ENCODE measurements at regions not wholly inside any gene's neighbourhood (a gene's known extent, or its start where the extent isn't known, plus 50 kb on each side); places are given as distances from the start of the nearest gene placed in this dataset.

DNA sequence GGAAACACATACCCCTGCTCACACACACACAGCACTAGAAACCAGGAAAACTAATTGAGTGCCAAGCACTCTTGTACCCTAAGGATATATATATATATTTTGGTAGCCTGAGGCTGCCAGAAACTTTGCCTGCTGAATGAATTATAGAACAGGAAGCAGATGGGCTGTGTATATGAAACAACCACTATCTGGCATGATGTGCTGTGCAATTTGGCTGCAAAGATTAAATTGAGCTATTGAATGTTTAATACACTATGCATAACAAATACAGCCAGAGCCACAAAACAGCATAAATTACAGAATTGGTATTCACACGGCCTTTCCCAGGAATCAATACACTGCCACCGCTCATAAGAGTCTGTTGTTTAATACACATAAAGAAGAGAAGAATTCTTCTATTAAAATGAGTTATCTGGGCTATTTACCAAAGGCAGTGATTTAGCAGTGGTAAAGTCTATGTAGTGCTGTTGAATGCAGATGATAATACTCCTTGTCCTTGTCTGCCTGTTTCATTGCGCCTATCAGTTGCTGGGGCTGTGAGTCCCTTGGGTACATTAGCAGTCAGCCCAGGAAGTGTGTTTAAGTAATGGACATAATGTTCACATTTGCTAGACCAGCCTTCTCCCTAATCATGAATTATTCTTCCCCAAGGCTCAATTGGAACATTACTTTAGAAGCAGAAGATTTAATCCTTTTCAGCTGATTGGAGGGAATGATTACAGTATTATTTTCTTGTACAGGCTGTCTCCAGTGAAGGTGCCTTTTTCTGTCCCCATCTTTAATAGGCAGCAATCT lies 294.3 kb downstream of the TLE1 start:
- TF ChIP-seq, protein P1, sequence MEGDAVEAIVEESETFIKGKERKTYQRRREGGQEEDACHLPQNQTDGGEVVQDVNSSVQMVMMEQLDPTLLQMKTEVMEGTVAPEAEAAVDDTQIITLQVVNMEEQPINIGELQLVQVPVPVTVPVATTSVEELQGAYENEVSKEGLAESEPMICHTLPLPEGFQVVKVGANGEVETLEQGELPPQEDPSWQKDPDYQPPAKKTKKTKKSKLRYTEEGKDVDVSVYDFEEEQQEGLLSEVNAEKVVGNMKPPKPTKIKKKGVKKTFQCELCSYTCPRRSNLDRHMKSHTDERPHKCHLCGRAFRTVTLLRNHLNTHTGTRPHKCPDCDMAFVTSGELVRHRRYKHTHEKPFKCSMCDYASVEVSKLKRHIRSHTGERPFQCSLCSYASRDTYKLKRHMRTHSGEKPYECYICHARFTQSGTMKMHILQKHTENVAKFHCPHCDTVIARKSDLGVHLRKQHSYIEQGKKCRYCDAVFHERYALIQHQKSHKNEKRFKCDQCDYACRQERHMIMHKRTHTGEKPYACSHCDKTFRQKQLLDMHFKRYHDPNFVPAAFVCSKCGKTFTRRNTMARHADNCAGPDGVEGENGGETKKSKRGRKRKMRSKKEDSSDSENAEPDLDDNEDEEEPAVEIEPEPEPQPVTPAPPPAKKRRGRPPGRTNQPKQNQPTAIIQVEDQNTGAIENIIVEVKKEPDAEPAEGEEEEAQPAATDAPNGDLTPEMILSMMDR (optimal IDR thresholded peaks at IDR 0.05 in 1 of 3, IDR thresholded peaks at IDR 0.05 in 1 of 3, conservative IDR thresholded peaks at IDR 0.05 in 1 of 3; ENCODE audit: extremely low read depth in 1 of 3, insufficient read depth in 2 of 3, low read length in 3 of 3) = no peak
- no peak for TF ChIP-seq EZH2 (IDR thresholded peaks at IDR 0.05; ENCODE audit: low read length)
